SK-N-SH (cell line): ENCODE measurements at regions not wholly inside any gene's neighbourhood (a gene's known extent, or its start where the extent isn't known, plus 50 kb on each side); places are given as distances from the start of the nearest gene placed in this dataset.

ENCODE experiments used
- CTCF ChIA-PET: fragments of 300-600, 350-600 bp; formaldehyde crosslinking; extraction: SDS; loops from one replicate; lab custom pipeline; 2021; lab: Yijun Ruan, JAX
- POLR2A ChIA-PET: fragments of 350-600 bp; sonication (Branson Sonifier 250); formaldehyde crosslinking; extraction: SDS; loops from one replicate; lab custom pipeline; 2020; ENCODE audit warnings: antibody characterized with exemption, inconsistent platforms; lab: Yijun Ruan, JAX
- DNase-seq: peaks from one replicate; pipeline ENCODE4 v3.0.0; 2012
- H2AFZ ChIP-seq: fragments of 200-600 bp; sonication (generic); 2 replicates; pipeline ENCODE4 v1.8.1; 2016; ENCODE audit warnings: antibody characterized with exemption, mild to moderate bottlenecking, low read depth
- H3F3A ChIP-seq: fragments of 200-600 bp; sonication (generic); replicated peaks from 2 replicates; pipeline ENCODE3; 2016; ENCODE audit warnings: antibody characterized with exemption, mild to moderate bottlenecking; ENCODE audit not compliant: insufficient read depth
- H3K27ac ChIP-seq, 2 experiments: fragments of 200-500 bp in 1 of 2; fragments of 200-600 bp in 1 of 2; sonication (Bioruptor generic) in 1 of 2; sonication (generic), shearing (Covaris generic) in 1 of 2; 2 replicates each; pipeline versions ENCODE4 v1.5.1 to v1.6.1; 2014 to 2016; ENCODE audit warnings: low read depth in 2 of 2, inconsistent platforms in 1 of 2, low read length in 1 of 2, mild to moderate bottlenecking in 1 of 2, mixed read lengths in 1 of 2
- H3K27me3 ChIP-seq: fragments of 200-600 bp; sonication (generic), shearing (Covaris generic); 2 replicates; pipeline ENCODE4 v1.6.1; 2016; ENCODE audit warnings: mixed run types; ENCODE audit not compliant: insufficient read depth
- H3K36me3 ChIP-seq, 2 experiments: fragments of 200-500 bp in 1 of 2; fragments of 200-600 bp in 1 of 2; sonication (Bioruptor generic) in 1 of 2; sonication (generic) in 1 of 2; replicated peaks in 1 of 2; 2 replicates each; pipeline versions ENCODE3 to v1.5.1; 2014 to 2016; ENCODE audit warnings: low read length in 1 of 2, mild to moderate bottlenecking in 1 of 2; ENCODE audit not compliant: insufficient read depth in 2 of 2, control insufficient read depth in 1 of 2
- H3K4me1 ChIP-seq, 2 experiments: fragments of 200-500 bp in 1 of 2; fragments of 200-600 bp in 1 of 2; sonication (Bioruptor generic) in 1 of 2; sonication (generic), shearing (Covaris generic) in 1 of 2; 2 replicates each; pipeline versions ENCODE4 v1.5.1 to v1.6.1; 2014 to 2016; ENCODE audit warnings: low read depth in 1 of 2, low read length in 1 of 2, mixed run types in 1 of 2; ENCODE audit not compliant: insufficient read depth in 2 of 2, control insufficient read depth in 1 of 2
- H3K4me2 ChIP-seq: fragments of 200-600 bp; sonication (generic), shearing (Covaris generic); 2 replicates; pipeline ENCODE4 v1.6.1; 2017; ENCODE audit warnings: mixed run types
- H3K4me3 ChIP-seq, 2 experiments: fragments of 200-500 bp in 1 of 2; fragments of 200-600 bp in 1 of 2; sonication (Bioruptor generic) in 1 of 2; sonication (generic), shearing (Covaris generic) in 1 of 2; 2 replicates each; pipeline versions ENCODE4 v1.5.1 to v1.8.1; 2014 to 2016; ENCODE audit warnings: low read depth in 2 of 2, inconsistent platforms in 1 of 2, low read length in 1 of 2, mild to moderate bottlenecking in 1 of 2, mixed read lengths in 1 of 2, moderate library complexity in 1 of 2
- H3K79me2 ChIP-seq: fragments of 200-600 bp; sonication (generic); 2 replicates; pipeline ENCODE4 v1.8.1; 2017; ENCODE audit warnings: mild to moderate bottlenecking; ENCODE audit not compliant: insufficient read depth
- H3K9ac ChIP-seq: fragments of 200-600 bp; sonication (generic); 2 replicates; pipeline ENCODE4 v1.6.1; 2017; ENCODE audit warnings: mixed run types
- H3K9me2 ChIP-seq: fragments of 200-600 bp; sonication (generic); 2 replicates; pipeline ENCODE4 v1.6.1; 2017; ENCODE audit warnings: mixed run types
- H3K9me3 ChIP-seq: fragments of 200-600 bp; sonication (generic); 2 replicates; pipeline ENCODE4 v1.6.1; 2017; ENCODE audit warnings: mixed run types, mild to moderate bottlenecking, moderate library complexity
- H4K20me1 ChIP-seq: fragments of 200-600 bp; sonication (generic); 2 replicates; pipeline ENCODE4 v1.6.1; 2017; ENCODE audit warnings: mild to moderate bottlenecking, mixed run types; ENCODE audit not compliant: insufficient read depth
- CHD2 ChIP-seq: fragments of 150-350 bp; IDR thresholded peaks from 2 replicates; pipeline ENCODE4 v1.6.1; 2018; ENCODE audit warnings: low read length; ENCODE audit not compliant: partially characterized antibody
- ELF1 ChIP-seq: IDR thresholded peaks from 2 replicates; pipeline ENCODE4 v1.4.0; 2012
- EZH2phosphoT487 ChIP-seq: fragments of 200-600 bp; sonication (generic); IDR thresholded peaks from 2 replicates; pipeline ENCODE4 v1.6.1; 2017; ENCODE audit warnings: low read depth, mixed run types, mild to moderate bottlenecking, antibody characterized with exemption, moderate library complexity, borderline replicate concordance
- FOSL2 ChIP-seq: IDR thresholded peaks from 2 replicates; pipeline ENCODE4 v1.4.0; 2012; ENCODE audit warnings: low read depth, mild to moderate bottlenecking, moderate library complexity, borderline replicate concordance
- GABPA ChIP-seq: IDR thresholded peaks from 2 replicates; pipeline ENCODE4 v1.4.0; 2012; ENCODE audit warnings: low read depth, mild to moderate bottlenecking
- GATA2 ChIP-seq: sonication (generic); formaldehyde crosslinking; IDR thresholded peaks from 2 replicates; pipeline ENCODE4 v1.5.0; 2020; ENCODE audit warnings: mild to moderate bottlenecking, missing genetic modification reagents
- JUND ChIP-seq: IDR thresholded peaks from 2 replicates; pipeline ENCODE4 v1.4.0; 2012
- MEF2A ChIP-seq: IDR thresholded peaks from 2 replicates; pipeline ENCODE4 v1.4.0; 2012; ENCODE audit warnings: low read depth, borderline replicate concordance
- MXI1 ChIP-seq: IDR thresholded peaks from 2 replicates; pipeline ENCODE4 v1.6.1; 2012; ENCODE audit warnings: mild to moderate bottlenecking, low read depth, low read length, improper control_type of control experiment
- NFIC ChIP-seq: IDR thresholded peaks from 2 replicates; pipeline ENCODE4 v1.4.0; 2012; ENCODE audit warnings: borderline replicate concordance
- NRF1 ChIP-seq: IDR thresholded peaks from 2 replicates; pipeline ENCODE4 v1.6.1; 2012; ENCODE audit warnings: low read depth, mild to moderate bottlenecking, low read length
- POLR2AphosphoS5 ChIP-seq: IDR thresholded peaks from 2 replicates; pipeline ENCODE4 v1.6.1; 2012; ENCODE audit warnings: low read depth, low read length
- RAD21 ChIP-seq: IDR thresholded peaks from 2 replicates; pipeline ENCODE4 v1.6.1; 2012; ENCODE audit warnings: mild to moderate bottlenecking, low read length
- REST ChIP-seq: IDR thresholded peaks from 2 replicates; pipeline ENCODE4 v1.6.1; 2012; ENCODE audit warnings: mild to moderate bottlenecking, low read depth, low read length, moderate library complexity
- RFX5 ChIP-seq: IDR thresholded peaks from 2 replicates; pipeline ENCODE4 v1.6.1; 2012; ENCODE audit warnings: mild to moderate bottlenecking, improper control_type of control experiment, low read length
- RXRA ChIP-seq: IDR thresholded peaks from 2 replicates; pipeline ENCODE4 v1.4.0; 2012; ENCODE audit warnings: low read depth, mild to moderate bottlenecking, borderline replicate concordance
- SIN3A ChIP-seq: IDR thresholded peaks from 2 replicates; pipeline ENCODE4 v1.6.1; 2012; ENCODE audit warnings: low read depth, mild to moderate bottlenecking, low read length, moderate library complexity, borderline replicate concordance
- SMC3 ChIP-seq: IDR thresholded peaks from 2 replicates; pipeline ENCODE4 v1.6.1; 2012; ENCODE audit warnings: low read depth, low read length, improper control_type of control experiment
- TCF12 ChIP-seq: IDR thresholded peaks from 2 replicates; pipeline ENCODE4 v1.4.0; 2012
- TEAD4 ChIP-seq: IDR thresholded peaks from 2 replicates; pipeline ENCODE4 v1.4.0; 2012; ENCODE audit warnings: mild to moderate bottlenecking, borderline replicate concordance; ENCODE audit not compliant: insufficient read depth
- USF1 ChIP-seq: IDR thresholded peaks from 2 replicates; pipeline ENCODE4 v1.4.0; 2012; ENCODE audit warnings: low read depth, borderline replicate concordance
- USF2 ChIP-seq: fragments of 150-350 bp; IDR thresholded peaks from 2 replicates; pipeline ENCODE4 v1.6.1; 2017; ENCODE audit warnings: antibody characterized with exemption, low read length, low read depth, borderline replicate concordance
- ZBTB33 ChIP-seq: IDR thresholded peaks from 2 replicates; pipeline ENCODE4 v1.4.0; 2012; ENCODE audit warnings: low read depth, borderline replicate concordance
- WGBS: methylation state at CpG from one replicate; pipeline ENCODE4 v1.1.6; 2017; ENCODE audit warnings: low lambda C conversion rate; 5-methylcytosine and 5-hydroxymethylcytosine counted together

- TF ChIP-seq EZH2phosphoT487: no peak
- TF ChIP-seq USF2: no peak
- TF ChIP-seq NFIC: no peak
- TF ChIP-seq SMC3: no peak
- no peak for TF ChIP-seq POLR2AphosphoS5
- TF ChIP-seq MXI1: no peak
- H3K36me3 ChIP-seq: no peaks in the 10 kb centered on the region
- H2AFZ ChIP-seq: no peak overlapping the region
- ChIA-PET POLR2A (no interaction called here), CTCF (interaction anchor here (0.9 kb wide), 1 partner anchor 313 kb away, joined by 3 read pairs; no protein-coding TSS in a partner anchor)
- no peaks in the 10 kb centered on the region for H3K27me3 ChIP-seq
- 78% methylated on average over 4 of the region's 4 CpGs for WGBS
- H3F3A ChIP-seq: no peaks in the 10 kb centered on the region
- H3K4me2 ChIP-seq: no peak overlapping the region
- no peaks in the 10 kb centered on the region for H3K79me2 ChIP-seq
- H3K4me3 ChIP-seq: no peak overlapping the region
- H3K27ac ChIP-seq: no peak overlapping the region
- H3K4me1 ChIP-seq: peaks cover 0 to 30% of the 10 kb centered on the region in 2 experiments; a peak in 2 of 4 replicates
- no peak for DNase-seq
- H4K20me1 ChIP-seq: no peaks in the 10 kb centered on the region
- no peaks in the 10 kb centered on the region for H3K9me2 ChIP-seq
- H3K9ac ChIP-seq: no peak overlapping the region
- H3K9me3 ChIP-seq: no peaks in the 10 kb centered on the region
Observed at GRCh38 chr18:46345181-46345465, 240.9 kb downstream of the HAUS1 start.

GRCh38 chr18:46346213-46346612, 242.0 kb downstream of the HAUS1 start:
- Histone ChIP-seq H3K9me2 (no peaks in the 10 kb centered on the region), H3K79me2 (no peaks in the 10 kb centered on the region), H3K27ac (no peak overlapping the region), H3K4me2 (no peak overlapping the region), H3K4me3 (no peak overlapping the region), H3K4me1 (peaks cover 0 to 35% of the 10 kb centered on the region in 2 experiments; a peak in 2 of 4 replicates), H3K9me3 (no peaks in the 10 kb centered on the region), H3K27me3 (no peaks in the 10 kb centered on the region), H3K36me3 (no peaks in the 10 kb centered on the region), H4K20me1 (no peaks in the 10 kb centered on the region), H2AFZ (no peak overlapping the region), H3K9ac (no peak overlapping the region), H3F3A (no peaks in the 10 kb centered on the region)
- no peak for DNase-seq
- CTCF ChIA-PET: no interaction called here
- POLR2A ChIA-PET: no interaction called here
- 84% methylated on average over 6 of the region's 6 CpGs for WGBS
- TF ChIP-seq MEF2A: no peak
- TF ChIP-seq SIN3A: no peak
- TF ChIP-seq FOSL2: no peak
- no peak for TF ChIP-seq TEAD4
- no peak for TF ChIP-seq SMC3
- TF ChIP-seq TCF12: no peak
- no peak for TF ChIP-seq RXRA
- no peak for TF ChIP-seq REST
- TF ChIP-seq ZBTB33: no peak
- no peak for TF ChIP-seq GATA2
- TF ChIP-seq CHD2: no peak
- TF ChIP-seq NRF1: no peak
- TF ChIP-seq RAD21: no peak
- TF ChIP-seq JUND: no peak
- no peak for TF ChIP-seq RFX5
- TF ChIP-seq GABPA: no peak
- TF ChIP-seq USF1: no peak
- no peak for TF ChIP-seq ELF1
- no peak for TF ChIP-seq USF2
